PC-9 (cell line): ENCODE measurements at regions not wholly inside any gene's neighbourhood (a gene's known extent, or its start where the extent isn't known, plus 50 kb on each side); places are given as distances from the start of the nearest gene placed in this dataset.

Source experiments
- BruUV-seq: library from RNA; stranded (reverse); fragments of 400-500 nt; replicated peaks from 2 replicates; lab custom pipeline; 2021; lab: Mats Ljungman, UMichigan
- CTCF ChIA-PET: fragments of 300-600 bp; sonication (Branson Sonifier 250); formaldehyde crosslinking; loops from one replicate; lab custom pipeline; 2022; ENCODE audit warnings: antibody characterized with exemption; lab: Charles Lee
- POLR2A ChIA-PET: fragments of 300-600 bp; sonication (Branson Sonifier 250); formaldehyde crosslinking; loops from one replicate; lab custom pipeline; 2022; ENCODE audit warnings: antibody characterized with exemption; ENCODE audit not compliant: unreplicated experiment; lab: Charles Lee
- DNase-seq, 2 experiments: peaks; one replicate each; pipeline versions ENCODE4 v3.0.0 to v3.0.0-alpha.2; 2015 to 2022; ENCODE audit warnings: mixed read lengths in 1 of 2
- H2AFZ ChIP-seq: fragments of 200-600 bp; sonication (generic); 2 replicates; pipeline ENCODE4 v1.8.1; 2017; ENCODE audit warnings: antibody characterized with exemption
- H3F3A ChIP-seq: fragments of 200-600 bp; sonication (generic); 2 replicates; pipeline ENCODE4 v1.8.1; 2017; ENCODE audit warnings: antibody characterized with exemption, mild to moderate bottlenecking, low read depth; ENCODE audit not compliant: insufficient read depth
- H3K27ac ChIP-seq: fragments of 200-600 bp; sonication (generic); 2 replicates; pipeline ENCODE4 v1.6.1; 2016; ENCODE audit warnings: mixed run types
- H3K27me3 ChIP-seq: fragments of 200-600 bp; sonication (generic); 2 replicates; pipeline ENCODE4 v1.6.1; 2016; ENCODE audit warnings: low read depth, mixed run types; ENCODE audit not compliant: insufficient read depth
- H3K36me3 ChIP-seq: fragments of 200-600 bp; sonication (generic); 2 replicates; pipeline ENCODE4 v1.6.1; 2016; ENCODE audit warnings: low read depth, mixed run types
- H3K4me1 ChIP-seq: fragments of 200-600 bp; sonication (generic); replicated peaks from 2 replicates; pipeline ENCODE4 v1.6.1; 2016; ENCODE audit warnings: mixed run types; ENCODE audit not compliant: insufficient read depth
- H3K4me2 ChIP-seq: fragments of 200-600 bp; sonication (generic); 2 replicates; pipeline ENCODE4 v1.6.1; 2017; ENCODE audit warnings: mixed run types
- H3K4me3 ChIP-seq: fragments of 200-600 bp; sonication (generic); 2 replicates; pipeline ENCODE4 v1.6.1; 2016; ENCODE audit warnings: mixed run types
- H3K79me2 ChIP-seq: fragments of 200-600 bp; sonication (generic); 2 replicates; pipeline ENCODE4 v1.6.1; 2017; ENCODE audit warnings: low read depth, mixed run types
- H3K9me2 ChIP-seq: fragments of 200-600 bp; sonication (generic); 2 replicates; pipeline ENCODE4 v1.8.1; 2017; ENCODE audit warnings: mild to moderate bottlenecking; ENCODE audit not compliant: insufficient read depth
- H3K9me3 ChIP-seq: fragments of 200-600 bp; sonication (generic); 2 replicates; pipeline ENCODE4 v1.8.1; 2016; ENCODE audit warnings: low read depth; ENCODE audit not compliant: insufficient read depth
- H4K20me1 ChIP-seq: fragments of 200-600 bp; sonication (generic); 2 replicates; pipeline ENCODE4 v1.8.1; 2017; ENCODE audit not compliant: insufficient read depth
- EZH2 ChIP-seq: fragments of 200-600 bp; sonication (generic); IDR thresholded peaks from 2 replicates; pipeline ENCODE4 v1.8.0; 2017; ENCODE audit warnings: antibody characterized with exemption, low read depth
- intact Hi-C: fragments of 100-400 bp; cut with micrococcal nuclease; formaldehyde crosslinking; loops from one replicate; pipeline ENCODE4 v1.10.0; 2022; ENCODE audit not compliant: unreplicated experiment
- TF ChIP-seq, protein P1 (sequence below): fragments of 200-600 bp; sonication (generic); conservative IDR thresholded peaks from 2 replicates; pipeline ENCODE4 v1.6.1; 2017; ENCODE audit warnings: mixed run types, antibody characterized with exemption, mild to moderate bottlenecking, moderate library complexity

DNA sequence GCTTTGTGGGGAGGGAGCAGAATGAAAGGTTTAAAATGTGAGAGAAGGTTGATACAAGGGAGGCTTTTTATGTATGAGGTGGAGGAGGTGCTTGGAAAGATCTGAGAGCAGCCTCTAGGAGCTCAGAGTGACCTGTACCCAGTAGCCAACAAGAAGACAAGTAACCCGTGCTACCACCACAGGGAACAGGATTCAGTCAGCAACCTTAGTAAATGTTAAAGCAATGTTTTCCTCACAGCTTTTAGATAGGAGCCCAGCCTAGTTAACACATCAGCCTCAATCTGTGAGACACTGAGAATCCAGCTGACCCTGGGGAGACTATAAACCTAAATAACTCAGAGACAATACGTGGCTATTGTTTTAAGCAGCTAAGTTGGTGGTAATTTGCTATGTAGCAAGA, 194.9 kb upstream of the NT5C1B start:
- no peaks in the 10 kb centered on the region for H3K9me3 ChIP-seq
- ChIA-PET CTCF (no interaction called here), POLR2A (no interaction called here)
- no TSS peak for BruUV-seq
- H3K4me2 ChIP-seq = no peak overlapping the region
- no peak overlapping the region for H3K4me3 ChIP-seq
- H3K79me2 ChIP-seq = no peaks in the 10 kb centered on the region
- TF ChIP-seq, protein P1, sequence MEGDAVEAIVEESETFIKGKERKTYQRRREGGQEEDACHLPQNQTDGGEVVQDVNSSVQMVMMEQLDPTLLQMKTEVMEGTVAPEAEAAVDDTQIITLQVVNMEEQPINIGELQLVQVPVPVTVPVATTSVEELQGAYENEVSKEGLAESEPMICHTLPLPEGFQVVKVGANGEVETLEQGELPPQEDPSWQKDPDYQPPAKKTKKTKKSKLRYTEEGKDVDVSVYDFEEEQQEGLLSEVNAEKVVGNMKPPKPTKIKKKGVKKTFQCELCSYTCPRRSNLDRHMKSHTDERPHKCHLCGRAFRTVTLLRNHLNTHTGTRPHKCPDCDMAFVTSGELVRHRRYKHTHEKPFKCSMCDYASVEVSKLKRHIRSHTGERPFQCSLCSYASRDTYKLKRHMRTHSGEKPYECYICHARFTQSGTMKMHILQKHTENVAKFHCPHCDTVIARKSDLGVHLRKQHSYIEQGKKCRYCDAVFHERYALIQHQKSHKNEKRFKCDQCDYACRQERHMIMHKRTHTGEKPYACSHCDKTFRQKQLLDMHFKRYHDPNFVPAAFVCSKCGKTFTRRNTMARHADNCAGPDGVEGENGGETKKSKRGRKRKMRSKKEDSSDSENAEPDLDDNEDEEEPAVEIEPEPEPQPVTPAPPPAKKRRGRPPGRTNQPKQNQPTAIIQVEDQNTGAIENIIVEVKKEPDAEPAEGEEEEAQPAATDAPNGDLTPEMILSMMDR = no peak
- TF ChIP-seq EZH2 = no peak
- no peak for DNase-seq
- H3K4me1 ChIP-seq = 0 out of 2 replicates have a peak, but pooled peaks cover 2% of the 10 kb centered on the region
- no peaks in the 10 kb centered on the region for H3K36me3 ChIP-seq
- no peaks in the 10 kb centered on the region for H4K20me1 ChIP-seq
- no peak overlapping the region for H2AFZ ChIP-seq
- intact Hi-C loops = no loop called here
- H3K9me2 ChIP-seq = no peaks in the 10 kb centered on the region
- no peaks in the 10 kb centered on the region for H3K27me3 ChIP-seq
- no peak overlapping the region for H3K27ac ChIP-seq
- H3F3A ChIP-seq = no peaks in the 10 kb centered on the region

DNA sequence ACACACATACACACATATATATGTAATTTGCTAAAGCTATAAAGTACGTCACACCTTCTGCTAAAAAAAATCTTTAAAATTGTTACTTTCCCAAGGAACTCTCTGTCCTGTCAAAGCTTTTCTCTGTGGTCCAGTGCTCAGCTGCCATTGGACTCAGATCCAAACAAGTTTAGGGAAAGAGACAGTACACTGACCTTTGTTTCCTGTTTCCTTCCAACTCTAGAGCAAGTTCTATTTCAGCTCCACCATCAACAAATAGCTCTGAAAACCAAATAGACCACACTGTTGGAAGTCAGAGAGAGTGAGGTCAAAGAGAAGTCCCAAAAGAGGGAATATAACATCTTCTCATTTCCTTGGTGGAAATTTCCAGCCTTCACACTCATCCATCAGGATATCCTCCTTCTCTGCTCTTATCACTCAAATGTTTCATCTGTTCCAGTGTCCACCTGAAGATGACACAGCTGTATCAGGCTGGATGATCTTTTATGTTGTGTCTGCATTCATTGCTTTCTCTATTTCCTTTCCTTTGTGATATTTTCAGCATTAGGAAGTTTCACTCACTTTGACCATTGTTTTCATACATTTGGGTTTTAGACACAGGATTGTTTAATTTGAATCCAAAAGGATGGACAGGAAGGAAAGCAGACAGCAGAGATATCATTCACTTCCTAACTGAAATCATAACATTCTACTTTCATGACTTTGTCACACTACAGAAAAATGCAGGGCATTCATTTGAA, 192.3 kb upstream of the NT5C1B start:
- no peak for DNase-seq
- H3K36me3 ChIP-seq = no peaks in the 10 kb centered on the region
- ChIA-PET CTCF (no interaction called here), POLR2A (no interaction called here)
- H3K79me2 ChIP-seq = no peaks in the 10 kb centered on the region
- no TSS peak for BruUV-seq
- no peaks in the 10 kb centered on the region for H3K27me3 ChIP-seq
- H3K4me3 ChIP-seq = no peak overlapping the region
- H3K27ac ChIP-seq = no peak overlapping the region
- H3K4me2 ChIP-seq = no peak overlapping the region
- no peaks in the 10 kb centered on the region for H3K9me2 ChIP-seq
- H2AFZ ChIP-seq = no peak overlapping the region
- TF ChIP-seq EZH2 = no peak
- TF ChIP-seq, protein P1 = no peak
- 0 out of 2 replicates have a peak, but pooled peaks cover 7% of the 10 kb centered on the region for H3K4me1 ChIP-seq
- H4K20me1 ChIP-seq = no peaks in the 10 kb centered on the region
- intact Hi-C loops = no loop called here
- no peaks in the 10 kb centered on the region for H3F3A ChIP-seq
- H3K9me3 ChIP-seq = no peaks in the 10 kb centered on the region

DNA sequence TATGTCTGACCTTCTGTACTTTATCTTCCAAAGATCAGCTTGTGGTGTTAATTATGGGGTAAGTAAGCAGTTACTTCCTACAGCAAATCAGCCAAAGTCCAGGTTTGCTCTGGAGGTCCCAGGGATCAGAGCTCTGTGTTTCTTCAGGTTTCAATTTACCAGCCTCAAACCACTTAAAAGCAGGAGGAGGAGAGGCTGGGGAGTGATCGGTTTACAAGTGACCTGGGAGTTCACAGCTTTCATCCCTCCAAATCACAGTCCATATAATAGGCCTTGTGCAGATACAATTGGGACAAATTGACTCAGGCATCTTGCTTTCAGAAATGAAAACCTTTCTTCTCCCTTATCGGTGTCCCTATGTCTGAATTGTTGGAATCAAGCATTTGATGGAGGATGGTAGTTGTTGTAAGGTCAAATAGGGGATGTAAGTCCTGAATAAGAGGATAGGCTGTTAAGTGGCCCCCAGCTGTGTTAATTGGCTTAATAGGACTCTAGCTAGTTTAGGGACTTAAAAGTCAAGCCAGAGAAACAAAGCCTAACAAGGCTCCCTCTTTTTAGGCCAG, 188.0 kb upstream of the NT5C1B start:
- TF ChIP-seq, protein P1 = no peak
- no peak for TF ChIP-seq EZH2
- BruUV-seq = no TSS peak
- Histone ChIP-seq H3K9me2 (no peaks in the 10 kb centered on the region), H3K79me2 (no peaks in the 10 kb centered on the region), H4K20me1 (no peaks in the 10 kb centered on the region), H3K27ac (no peak overlapping the region), H3K9me3 (no peaks in the 10 kb centered on the region), H3K27me3 (no peaks in the 10 kb centered on the region), H3F3A (no peaks in the 10 kb centered on the region), H3K4me2 (no peak overlapping the region), H3K36me3 (no peaks in the 10 kb centered on the region), H2AFZ (no peak overlapping the region), H3K4me3 (no peak overlapping the region), H3K4me1 (0 out of 2 replicates have a peak, but pooled peaks cover 7% of the 10 kb centered on the region)
- ChIA-PET POLR2A (interaction anchor here (0.6 kb wide), 1 partner anchor 15 kb away, joined by 5 read pairs; no protein-coding TSS in a partner anchor), CTCF (no interaction called here)
- no peak for DNase-seq
- intact Hi-C loops = no loop called here
